Osteocyte (in vitro differentiated cells): ENCODE measurements at regions not wholly inside any gene's neighbourhood (a gene's known extent, or its start where the extent isn't known, plus 50 kb on each side); places are given as distances from the start of the nearest gene placed in this dataset.
A peak's percentile ranks its signal among the peaks of the same experiment; 100 is the strongest.

Experiments
- DNase-seq: peaks from one replicate; pipeline ENCODE4 v3.0.0; 2021; ENCODE audit warnings: mixed read lengths; ENCODE audit not compliant: unreplicated experiment; ENCODE audit errors: extremely low spot score
- H3K27ac Mint-ChIP-seq: one replicate; pipeline ENCODE4 v1.8.0; 2021; ENCODE audit warnings: mild to moderate bottlenecking, mixed read lengths; ENCODE audit not compliant: unreplicated experiment
- H3K27me3 Mint-ChIP-seq: one replicate; pipeline ENCODE4 v1.8.0; 2021; ENCODE audit warnings: mixed read lengths; ENCODE audit not compliant: unreplicated experiment
- H3K36me3 Mint-ChIP-seq: one replicate; pipeline ENCODE4 v1.8.0; 2021; ENCODE audit warnings: mixed read lengths; ENCODE audit not compliant: unreplicated experiment
- H3K4me1 Mint-ChIP-seq: one replicate; pipeline ENCODE4 v1.8.0; 2021; ENCODE audit warnings: mixed read lengths; ENCODE audit not compliant: unreplicated experiment
- H3K4me3 Mint-ChIP-seq: one replicate; pipeline ENCODE4 v1.8.0; 2021; ENCODE audit warnings: mild to moderate bottlenecking, moderate library complexity, mixed read lengths; ENCODE audit not compliant: unreplicated experiment
- H3K9me3 Mint-ChIP-seq: one replicate; pipeline ENCODE4 v1.8.0; 2021; ENCODE audit warnings: mixed read lengths; ENCODE audit not compliant: unreplicated experiment
- TF ChIP-seq, protein P1 (sequence below): fragments of 200-600 bp; sonication (generic); IDR thresholded peaks from 2 replicates; pipeline ENCODE4 v1.5.0; 2021; ENCODE audit warnings: antibody characterized with exemption, mild to moderate bottlenecking, moderate library complexity

DNA sequence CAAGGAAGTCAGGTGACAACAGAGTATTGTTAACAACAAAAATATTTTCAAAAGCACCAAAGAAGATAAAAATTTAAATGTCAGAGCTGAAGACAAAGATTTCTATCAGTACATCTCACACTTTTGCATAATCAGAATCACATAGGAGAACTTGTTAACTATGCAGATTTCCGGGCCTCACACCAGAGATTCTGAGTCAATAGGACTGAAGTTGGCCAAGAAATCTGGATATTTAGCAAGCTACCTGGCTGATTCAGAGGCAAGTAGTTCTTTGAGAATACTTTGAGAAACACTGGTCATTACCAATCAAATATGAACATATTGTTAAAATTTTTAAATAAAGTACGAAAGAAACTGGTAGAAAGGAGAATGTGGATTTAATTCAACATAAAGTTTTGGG, 80.5 kb upstream of the GLIS3 start:
- Mint-ChIP-seq H3K4me1 (no peaks in the 10 kb centered on the region), H3K4me3 (no peak overlapping the region), H3K36me3 (no peaks in the 10 kb centered on the region), H3K27ac (no peak overlapping the region), H3K27me3 (peaks cover 20% of the 10 kb centered on the region), H3K9me3 (no peaks in the 10 kb centered on the region)
- TF ChIP-seq, protein P1, sequence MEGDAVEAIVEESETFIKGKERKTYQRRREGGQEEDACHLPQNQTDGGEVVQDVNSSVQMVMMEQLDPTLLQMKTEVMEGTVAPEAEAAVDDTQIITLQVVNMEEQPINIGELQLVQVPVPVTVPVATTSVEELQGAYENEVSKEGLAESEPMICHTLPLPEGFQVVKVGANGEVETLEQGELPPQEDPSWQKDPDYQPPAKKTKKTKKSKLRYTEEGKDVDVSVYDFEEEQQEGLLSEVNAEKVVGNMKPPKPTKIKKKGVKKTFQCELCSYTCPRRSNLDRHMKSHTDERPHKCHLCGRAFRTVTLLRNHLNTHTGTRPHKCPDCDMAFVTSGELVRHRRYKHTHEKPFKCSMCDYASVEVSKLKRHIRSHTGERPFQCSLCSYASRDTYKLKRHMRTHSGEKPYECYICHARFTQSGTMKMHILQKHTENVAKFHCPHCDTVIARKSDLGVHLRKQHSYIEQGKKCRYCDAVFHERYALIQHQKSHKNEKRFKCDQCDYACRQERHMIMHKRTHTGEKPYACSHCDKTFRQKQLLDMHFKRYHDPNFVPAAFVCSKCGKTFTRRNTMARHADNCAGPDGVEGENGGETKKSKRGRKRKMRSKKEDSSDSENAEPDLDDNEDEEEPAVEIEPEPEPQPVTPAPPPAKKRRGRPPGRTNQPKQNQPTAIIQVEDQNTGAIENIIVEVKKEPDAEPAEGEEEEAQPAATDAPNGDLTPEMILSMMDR = no peak
- no peak for DNase-seq

DNA sequence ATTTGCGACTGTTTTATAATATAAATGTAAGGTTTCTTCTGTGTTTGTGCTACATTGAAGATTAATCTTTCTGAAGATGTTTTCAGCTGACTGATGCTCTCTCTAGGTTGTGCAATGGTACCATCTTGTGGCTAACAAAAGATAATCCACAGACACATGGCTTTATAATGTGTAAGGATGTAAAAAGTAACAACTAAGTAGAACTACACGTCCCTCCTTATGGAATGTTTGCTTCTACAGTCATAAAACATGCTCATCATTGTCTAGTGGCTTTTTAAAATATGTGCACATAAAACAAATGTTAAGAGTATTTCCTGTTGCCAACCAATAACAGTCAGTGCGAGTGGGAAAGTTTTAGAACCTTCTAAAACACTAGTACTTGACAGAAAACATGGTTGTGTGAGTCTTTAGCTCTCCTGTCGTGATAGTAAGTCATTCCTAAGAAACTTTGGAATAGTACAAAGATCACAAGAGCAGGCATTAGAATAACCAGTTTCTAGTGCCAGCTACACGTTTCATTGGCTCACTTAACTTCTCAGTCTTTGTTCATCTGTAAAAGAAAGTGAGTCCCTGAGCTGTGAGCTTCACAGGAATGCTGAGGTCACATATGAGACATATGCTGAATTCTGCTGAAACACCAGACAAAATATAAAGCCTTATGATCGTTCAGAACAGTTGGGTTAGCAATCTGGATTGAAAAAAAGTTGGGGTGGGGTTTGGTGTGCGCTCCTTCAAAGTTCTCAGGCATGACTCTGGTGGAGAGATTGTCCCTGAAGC, 75.7 kb upstream of the GLIS3 start:
- Mint-ChIP-seq H3K4me3 (no peak overlapping the region), H3K36me3 (no peaks in the 10 kb centered on the region), H3K4me1 (no peaks in the 10 kb centered on the region), H3K27ac (no peak overlapping the region), H3K27me3 (peaks cover 23% of the 10 kb centered on the region), H3K9me3 (no peaks in the 10 kb centered on the region)
- DNase-seq = no peak
- TF ChIP-seq, protein P1 = peak; percentile 76

DNA sequence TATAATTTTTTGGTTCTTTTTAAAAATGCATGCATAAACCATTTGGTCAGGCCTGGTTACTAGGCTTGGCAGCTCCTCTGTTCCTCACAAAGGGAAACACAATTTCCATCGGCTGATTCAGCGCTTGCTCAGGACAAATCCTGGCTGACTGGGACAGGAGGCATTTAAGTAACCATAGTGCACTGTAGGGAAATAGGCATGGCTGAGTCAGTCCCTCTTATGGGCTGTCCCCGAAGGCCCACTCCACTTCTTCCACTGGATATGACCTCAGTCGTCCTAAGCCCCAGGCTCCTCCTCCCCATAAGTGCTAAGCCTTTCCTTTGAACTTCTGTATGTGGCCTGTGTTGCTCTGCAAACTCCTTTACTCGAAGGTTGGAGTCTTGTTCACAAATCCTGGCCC, 71.2 kb upstream of the GLIS3 start:
- TF ChIP-seq, protein P1 = no peak
- no peaks in the 10 kb centered on the region for H3K9me3 Mint-ChIP-seq
- no peak overlapping the region for H3K27ac Mint-ChIP-seq
- H3K4me1 Mint-ChIP-seq = no peaks in the 10 kb centered on the region
- H3K36me3 Mint-ChIP-seq = no peaks in the 10 kb centered on the region
- H3K27me3 Mint-ChIP-seq = peaks cover 18% of the 10 kb centered on the region
- H3K4me3 Mint-ChIP-seq = no peak overlapping the region
- no peak for DNase-seq

DNA sequence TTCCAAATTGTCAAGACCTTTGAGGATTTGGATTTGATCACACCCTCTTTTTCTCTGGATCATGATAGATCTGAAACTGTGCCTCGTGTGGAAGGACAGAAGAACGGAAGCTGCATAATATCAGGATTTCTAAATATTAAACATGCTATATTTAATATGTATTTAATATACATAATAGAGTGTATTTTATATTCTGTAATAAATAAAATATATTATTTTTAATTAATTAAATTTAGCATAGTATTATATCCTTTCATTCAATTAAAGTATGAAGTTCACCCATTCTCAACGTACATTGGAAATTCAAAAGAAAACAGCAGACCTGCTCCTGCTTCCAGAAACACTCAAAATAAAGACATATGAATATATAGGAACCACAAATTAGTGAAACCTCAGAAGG, 70.6 kb upstream of the GLIS3 start:
- no peaks in the 10 kb centered on the region for H3K36me3 Mint-ChIP-seq
- no peaks in the 10 kb centered on the region for H3K4me1 Mint-ChIP-seq
- H3K27ac Mint-ChIP-seq = no peak overlapping the region
- no peak overlapping the region for H3K4me3 Mint-ChIP-seq
- peaks cover 16% of the 10 kb centered on the region for H3K27me3 Mint-ChIP-seq
- no peak for DNase-seq
- H3K9me3 Mint-ChIP-seq = no peaks in the 10 kb centered on the region
- TF ChIP-seq, protein P1 = no peak

DNA sequence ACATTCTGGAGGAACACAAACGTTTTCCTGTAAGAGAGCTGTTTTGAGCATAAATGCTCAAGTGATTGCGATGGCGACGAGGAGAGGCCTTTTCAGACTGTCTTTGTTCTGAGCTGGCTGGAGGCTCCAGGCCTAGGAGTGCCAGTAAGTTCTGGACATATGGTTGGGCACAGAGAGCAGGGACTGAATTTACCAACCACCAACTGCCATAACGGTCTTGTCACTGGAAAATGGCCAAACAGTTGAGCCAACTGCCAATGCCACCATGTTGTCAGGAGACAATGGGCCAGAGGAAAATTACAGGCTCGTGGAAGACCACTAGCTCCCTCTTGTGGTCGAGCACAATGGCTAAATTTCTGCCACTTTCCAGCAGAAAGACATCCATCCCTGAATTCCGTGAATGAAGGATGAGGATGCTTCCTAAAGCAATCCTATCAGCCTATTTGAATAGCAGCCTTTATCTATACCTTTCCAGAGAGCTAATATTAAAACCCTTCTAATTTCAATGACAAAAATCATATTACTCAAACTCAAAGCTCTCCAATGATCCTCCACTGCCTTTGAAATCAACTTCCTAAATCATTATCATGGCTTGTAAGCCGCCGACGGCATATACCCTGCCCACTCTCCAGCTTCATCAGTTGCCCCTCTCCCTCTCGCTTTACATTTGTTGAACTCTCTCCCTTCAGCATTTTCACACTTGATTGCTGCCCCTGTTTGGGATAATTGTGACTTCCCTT, 66.9 kb upstream of the GLIS3 start:
- TF ChIP-seq, protein P1 = peak; percentile 68
- Mint-ChIP-seq H3K36me3 (no peaks in the 10 kb centered on the region), H3K4me3 (no peak overlapping the region), H3K9me3 (no peaks in the 10 kb centered on the region), H3K27me3 (peaks cover 8% of the 10 kb centered on the region), H3K4me1 (no peaks in the 10 kb centered on the region), H3K27ac (no peak overlapping the region)
- no peak for DNase-seq
